Heart left ventricle (tissue), 16 donors: ENCODE measurements at regions not wholly inside any gene's neighbourhood (a gene's known extent, or its start where the extent isn't known, plus 50 kb on each side); places are given as distances from the start of the nearest gene placed in this dataset.
"Not testable (repeated sequence)": the region's sequence is repeated elsewhere in the genome, so short reads cannot be mapped to it uniquely, and the experiment has no call there.

Experiments used
- ATAC-seq, 4 donors: fragments of 200-7000 bp; cut with Tn5 transposase; one replicate each; pipeline ENCODE4 v1.9.1; 2020 to 2022; ENCODE audit warnings: moderate library complexity in 4 of 4, mild to moderate bottlenecking in 3 of 4, moderate number of reproducible peaks in 1 of 4
- DNase-seq, 5 donors: peaks; one replicate each; pipeline ENCODE4 v3.0.0-alpha.2; 2020
- H3K27ac ChIP-seq, 12 donors: fragments of 200-600 bp; sonication (generic) in 4 of 12; one replicate each; pipeline versions ENCODE4 v1.5.0 to v1.8.0; 2016 to 2022; ENCODE audit warnings: mild to moderate bottlenecking in 2 of 12
- H3K27me3 ChIP-seq, 9 donors: fragments of 200-600 bp; sonication (generic) in 2 of 9; one replicate each; pipeline versions ENCODE4 v1.5.1 to v1.8.0; 2016 to 2022; ENCODE audit warnings: mild to moderate bottlenecking in 3 of 9
- H3K36me3 ChIP-seq, 9 donors: fragments of 200-600 bp; sonication (generic) in 2 of 9; one replicate each; pipeline versions ENCODE4 v1.5.0 to v1.8.0; 2018 to 2022; ENCODE audit warnings: mild to moderate bottlenecking in 2 of 9
- H3K4me1 ChIP-seq, 12 donors: fragments of 200-600 bp; sonication (generic) in 4 of 12; one replicate each; pipeline versions ENCODE4 v1.5.0 to v1.8.0; 2016 to 2022; ENCODE audit warnings: mild to moderate bottlenecking in 3 of 12
- H3K4me3 ChIP-seq, 12 donors: fragments of 200-600 bp; sonication (generic) in 4 of 12; one replicate each; pipeline versions ENCODE4 v1.5.0 to v1.8.0; 2017 to 2022; ENCODE audit warnings: mild to moderate bottlenecking in 9 of 12, moderate library complexity in 4 of 12
- H3K9me3 ChIP-seq, 12 donors: fragments of 200-600 bp; sonication (generic) in 4 of 12; one replicate each; pipeline versions ENCODE4 v1.5.0 to v1.8.0; 2016 to 2022; ENCODE audit warnings: mild to moderate bottlenecking in 1 of 12
- WGBS, 4 donors: extraction: QIAGEN DNeasy Blood & Tissue Kit in 2 of 4; methylation state at CpG; one replicate each; pipeline versions ENCODE4 v1.1.5 to v1.1.7; 2013 to 2018; 5-methylcytosine and 5-hydroxymethylcytosine counted together
- intact Hi-C, 10 donors: fragments of 100-400 bp; cut with DNase I; formaldehyde crosslinking; loops; one replicate each; pipeline versions ENCODE4 v1.11.1 to v1.14.2; 2022
- donor health status: ischemic (EF 13 %, LVEDD 7.1; RV severe dilation, severe dysfunction).
- donor health status: healthy with polysubstance abuse.
- donor health status: DM: no; HTN: yes; CAD: no.
- donor health status: DM: no; HTN: no; CAD: no.
- donor health status: ischemic (EF 25% LVEDD 6.9; RV normal size, moderate dysfunction).
- donor health status: ischemic (EF 25% LVEDD 5.7; RV mildly dilated, moderate dysfunction).
- donor health status: healthy.
- donor health status: DM: yes; HTN: yes; CAD: no.
- donor health status: ischemic (EF 35%, LVEDD 5.7; RV mildly dilated, moderate dysfunction).
- donor health status: nonischemic (EF 11% LVEDD 7.7; RV severe dilation, severe dysfunction).
- donor health status: DM: yes; HTN: yes; CAD: no.
- donor health status: PGD.
- donor health status: ischemic (EF 29% LVEDD 5.4; RV normal size, mild dysfunction).
- donor health status: nonischemic (EF 23%, LVEDD 6.1; RV moderate dilation, normal function).

DNA sequence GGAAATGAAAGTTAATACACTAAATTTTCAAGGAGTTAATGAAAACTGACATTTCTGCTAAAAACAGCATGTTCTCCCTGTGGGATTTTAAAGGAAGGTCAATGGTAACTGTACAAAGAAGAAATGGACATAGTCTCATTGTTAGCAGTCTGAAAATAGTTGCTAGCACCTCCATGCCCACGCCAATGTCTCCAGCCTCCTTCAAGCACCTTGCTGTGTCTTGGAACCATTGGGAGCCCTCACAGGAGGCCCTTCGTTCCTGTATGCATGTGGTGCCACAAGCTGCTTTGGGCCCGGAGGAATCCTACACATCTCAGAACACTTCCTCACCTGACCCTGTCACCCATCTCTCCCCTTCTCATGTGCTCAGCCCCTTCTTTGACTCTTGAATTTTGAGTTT is 2888.1 kb downstream of the RPIA start:
- ATAC-seq, H3K4me1 ChIP-seq, DNase-seq, H3K4me3 ChIP-seq, H3K36me3 ChIP-seq, intact Hi-C loops, H3K27ac ChIP-seq: not testable (repeated sequence)
- 50 to 64% (median 61%) methylated on average over 3 of the region's 3 CpGs for WGBS, 4 donors
- peaks cover 0 to 14% (median 6%) of the 10 kb centered on the region in 12 donors for H3K9me3 ChIP-seq
- peaks cover 0 to 22% (median 0%) of the 10 kb centered on the region in 9 donors for H3K27me3 ChIP-seq

DNA sequence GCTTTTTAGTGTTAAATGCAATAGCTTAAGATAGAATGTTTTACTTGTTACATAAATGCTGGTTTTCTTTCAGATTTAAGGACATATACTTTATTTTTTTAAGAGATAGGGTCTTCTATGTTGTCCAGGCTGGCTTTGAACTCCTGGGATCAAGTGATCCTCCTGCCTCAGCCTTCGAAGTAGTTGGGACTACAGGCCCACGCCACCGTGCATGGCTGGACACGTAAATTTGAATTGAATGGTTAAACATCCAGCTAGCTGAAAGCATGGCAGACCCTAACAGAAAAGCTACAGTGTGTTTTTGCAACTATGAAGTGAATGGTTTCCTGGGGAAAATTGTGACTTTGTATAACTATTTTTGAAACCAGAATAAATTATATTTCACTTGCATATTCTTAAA is 2888.6 kb downstream of the RPIA start:
- H3K4me3 ChIP-seq, H3K36me3 ChIP-seq, H3K4me1 ChIP-seq, ATAC-seq, DNase-seq, H3K27ac ChIP-seq, intact Hi-C loops: not testable (repeated sequence)
- Histone ChIP-seq H3K9me3 (peaks cover 0 to 17% (median 6%) of the 10 kb centered on the region in 12 donors), H3K27me3 (peaks cover 0 to 22% (median 0%) of the 10 kb centered on the region in 9 donors)
- 72 to 77% (median 75%) methylated on average over 4 of the region's 4 CpGs for WGBS, 4 donors

DNA sequence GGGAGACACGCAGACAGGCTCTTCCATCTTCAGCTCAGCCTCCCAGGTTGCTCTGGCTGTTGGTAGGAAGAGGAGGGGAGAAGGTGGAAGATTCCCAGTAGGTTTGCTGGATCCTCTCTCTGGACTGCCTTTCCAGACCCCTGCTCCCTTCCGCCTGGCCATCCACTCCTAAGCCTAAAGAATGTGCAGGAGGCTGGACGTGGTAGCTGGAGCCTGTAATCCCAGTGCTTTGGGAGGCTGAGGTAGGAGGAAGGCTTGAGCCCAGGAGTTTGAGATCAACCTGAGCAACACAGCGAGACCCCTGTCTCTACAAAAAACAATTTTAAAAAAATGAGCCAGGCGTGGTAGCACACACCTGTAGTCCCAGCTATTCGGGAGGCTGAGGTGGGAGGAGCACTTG is 2895.6 kb downstream of the RPIA start:
- Histone ChIP-seq H3K27me3 (peaks cover 0 to 34% (median 11%) of the 10 kb centered on the region in 9 donors), H3K9me3 (peaks cover 0 to 21% (median 6%) of the 10 kb centered on the region in 12 donors)
- DNase-seq = peak in 1 of 5 donors; percentile 24
- intact Hi-C loops, ATAC-seq, H3K4me1 ChIP-seq, H3K4me3 ChIP-seq, H3K36me3 ChIP-seq, H3K27ac ChIP-seq: not testable (repeated sequence)
- 66 to 79% (median 76%) methylated on average over 6 of the region's 6 CpGs for WGBS, 4 donors

DNA sequence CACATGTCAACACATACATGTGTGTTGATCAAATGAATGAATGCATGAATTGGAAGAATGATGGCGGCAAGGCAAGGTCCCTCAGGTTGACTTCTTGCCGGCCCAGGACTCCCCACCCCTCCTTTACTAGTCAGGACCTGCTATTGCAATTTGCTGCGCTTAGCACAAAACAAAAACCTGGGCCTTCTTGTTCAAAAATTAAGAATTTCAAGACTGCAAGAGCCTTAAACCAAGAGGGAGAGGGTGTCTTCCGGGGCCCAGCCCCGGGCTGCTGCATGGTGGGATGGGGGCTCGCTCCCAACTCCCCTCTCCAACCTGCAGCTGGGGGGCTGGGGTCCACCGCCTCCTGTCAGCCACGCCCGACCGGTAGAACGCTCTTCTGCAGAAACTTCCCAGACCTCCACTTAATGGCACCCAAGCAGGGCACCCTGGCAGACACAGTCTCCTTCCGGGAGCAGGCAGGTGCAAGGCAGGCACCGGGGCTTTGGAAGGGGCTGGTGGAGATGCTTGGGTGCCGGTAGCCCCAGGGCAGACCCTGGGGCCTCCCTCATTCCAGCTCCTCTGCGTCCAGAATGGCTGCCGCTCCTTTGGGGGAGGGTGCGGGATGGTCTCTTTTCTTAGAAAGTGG is 2896.5 kb downstream of the RPIA start:
- ATAC-seq, H3K4me3 ChIP-seq, H3K27ac ChIP-seq, intact Hi-C loops, H3K36me3 ChIP-seq, DNase-seq, H3K4me1 ChIP-seq: not testable (repeated sequence)
- WGBS, 4 donors = 88 to 92% (median 90%) methylated on average over 17 of the region's 17 CpGs
- peaks cover 0 to 38% (median 16%) of the 10 kb centered on the region in 9 donors for H3K27me3 ChIP-seq
- H3K9me3 ChIP-seq = peaks cover 0 to 14% (median 2%) of the 10 kb centered on the region in 12 donors

DNA sequence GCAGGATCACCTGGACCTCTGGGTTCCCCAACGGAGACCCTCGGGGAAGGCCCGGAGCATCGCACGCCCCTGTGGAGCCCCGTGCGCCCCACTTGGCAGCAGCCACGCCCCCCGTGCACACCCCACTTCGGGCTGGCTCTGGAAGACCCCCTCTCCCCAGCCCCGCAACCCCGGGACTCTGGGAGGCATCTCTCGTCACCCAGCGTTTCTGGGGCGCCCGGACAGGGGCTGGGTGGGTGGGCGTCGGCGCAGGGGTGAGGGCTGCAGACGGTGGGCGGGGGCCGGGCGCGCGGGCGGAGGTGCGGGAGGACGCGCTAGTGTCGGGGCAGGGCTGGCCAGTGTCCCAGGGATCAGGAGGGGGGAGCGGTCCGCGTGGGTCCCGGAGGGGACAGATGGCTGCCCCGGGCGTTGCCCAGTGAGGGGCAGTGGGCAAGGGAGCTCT is 2897.3 kb downstream of the RPIA start:
- H3K27ac ChIP-seq, H3K4me1 ChIP-seq, ATAC-seq, H3K36me3 ChIP-seq, intact Hi-C loops, H3K4me3 ChIP-seq, H3K9me3 ChIP-seq: not testable (repeated sequence)
- 78 to 91% (median 87%) methylated on average over 36 of the region's 36 CpGs for WGBS, 4 donors
- peaks cover 0 to 38% (median 16%) of the 10 kb centered on the region in 9 donors for H3K27me3 ChIP-seq
- DNase-seq = peak in 2 of 5 donors; percentile 27 to 68

DNA sequence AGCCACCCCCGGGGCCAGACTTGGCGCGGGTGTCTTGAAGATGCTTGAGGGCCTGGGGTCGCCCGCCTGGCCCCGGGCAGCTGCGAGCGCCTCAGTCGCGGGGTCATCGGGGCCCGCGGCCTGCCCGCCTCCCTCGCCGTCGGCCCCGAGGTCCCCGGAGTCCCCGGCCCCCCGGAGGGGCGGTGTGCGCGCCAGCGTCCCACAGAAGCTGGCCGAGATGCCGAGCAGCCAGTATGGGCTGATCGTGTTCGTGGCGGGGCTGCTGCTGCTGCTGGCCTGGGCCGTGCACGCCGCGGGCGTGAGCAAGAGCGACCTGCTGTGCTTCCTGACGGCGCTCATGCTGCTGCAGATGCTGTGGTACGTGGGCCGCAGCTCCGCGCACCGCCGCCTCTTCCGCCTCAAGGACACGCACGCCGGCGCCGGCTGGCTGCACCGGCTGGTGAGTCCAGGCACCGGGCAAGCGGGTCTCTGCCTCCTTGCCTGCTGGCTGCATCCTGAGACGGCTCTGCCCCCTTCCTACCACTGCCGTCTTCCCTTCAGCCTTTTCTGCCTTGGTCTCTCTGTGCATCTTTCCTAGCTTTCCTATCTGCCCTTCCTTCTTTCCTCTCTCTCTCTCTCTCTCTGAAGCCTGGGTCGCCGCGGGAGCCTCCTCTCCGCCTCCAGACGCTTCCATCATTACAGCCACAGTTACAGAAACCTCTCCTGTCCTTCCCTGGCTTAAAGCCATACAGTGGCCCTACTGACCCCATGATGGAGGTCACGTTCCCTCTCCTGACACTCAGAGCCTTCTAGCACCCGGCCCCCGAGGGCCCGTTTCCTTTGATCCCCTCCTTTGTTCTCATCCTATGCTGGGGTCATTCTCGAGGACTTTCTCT is 2898.2 kb downstream of the RPIA start:
- H3K27ac ChIP-seq, intact Hi-C loops, H3K4me1 ChIP-seq, ATAC-seq, H3K36me3 ChIP-seq, H3K9me3 ChIP-seq: not testable (repeated sequence)
- WGBS, 4 donors = 14 to 46% (median 18%) methylated on average over 56 to 61 of the region's 65 CpGs
- peak overlapping the region in 1 of 12 donors; percentile 6 for H3K4me3 ChIP-seq
- peak in 1 of 5 donors; percentile 24 for DNase-seq
- peaks cover 0 to 38% (median 16%) of the 10 kb centered on the region in 9 donors for H3K27me3 ChIP-seq

DNA sequence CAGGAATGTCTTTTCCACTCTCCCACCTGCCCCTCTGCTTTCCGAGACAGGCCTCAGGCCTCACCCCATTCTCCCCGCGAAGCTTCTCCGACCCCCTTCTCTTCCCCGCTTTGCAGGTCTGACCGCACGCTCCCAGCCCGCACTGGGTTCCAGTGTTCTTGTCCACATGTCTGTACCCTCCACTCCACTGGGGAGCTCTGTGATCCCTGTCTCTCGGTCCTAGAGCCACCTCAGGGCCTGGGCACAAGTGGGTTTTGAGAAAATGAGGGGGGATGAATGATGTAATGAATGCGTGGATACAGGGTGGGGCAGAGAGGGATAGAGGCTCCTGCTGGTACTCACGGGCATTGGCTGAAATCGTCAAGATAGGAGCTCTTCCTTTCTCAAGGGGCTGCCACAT is 2898.9 kb downstream of the RPIA start:
- H3K4me1 ChIP-seq, ATAC-seq, H3K27ac ChIP-seq, H3K9me3 ChIP-seq, H3K4me3 ChIP-seq, DNase-seq, intact Hi-C loops, H3K36me3 ChIP-seq: not testable (repeated sequence)
- peaks cover 0 to 38% (median 16%) of the 10 kb centered on the region in 9 donors for H3K27me3 ChIP-seq
- WGBS, 4 donors = 87 to 88% (median 87%) methylated on average over 11 to 12 of the region's 12 CpGs

DNA sequence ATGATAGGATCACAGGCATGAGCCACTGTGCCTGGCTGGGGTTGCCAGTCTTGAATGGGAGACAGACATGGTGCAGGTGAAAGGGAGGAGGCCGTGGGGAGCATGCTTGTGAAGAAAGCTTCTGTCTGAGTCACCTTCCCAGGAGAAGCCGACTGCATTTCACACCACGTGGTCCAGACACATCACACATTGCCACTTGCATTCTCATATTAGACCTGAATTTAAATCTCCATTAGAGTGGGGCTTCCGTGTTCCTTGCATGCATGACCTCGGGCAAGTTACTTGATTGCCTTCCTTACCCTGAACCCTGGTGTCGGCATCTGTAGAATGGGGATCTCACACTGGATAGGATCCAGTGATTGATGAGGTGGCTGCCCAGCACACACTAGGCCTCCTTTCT is 2899.6 kb downstream of the RPIA start:
- H3K36me3 ChIP-seq, H3K9me3 ChIP-seq, H3K27ac ChIP-seq, H3K4me3 ChIP-seq, DNase-seq, intact Hi-C loops, H3K4me1 ChIP-seq, ATAC-seq: not testable (repeated sequence)
- WGBS, 4 donors = 70 to 84% (median 76%) methylated on average over 5 to 6 of the region's 6 CpGs
- peaks cover 0 to 38% (median 16%) of the 10 kb centered on the region in 9 donors for H3K27me3 ChIP-seq

DNA sequence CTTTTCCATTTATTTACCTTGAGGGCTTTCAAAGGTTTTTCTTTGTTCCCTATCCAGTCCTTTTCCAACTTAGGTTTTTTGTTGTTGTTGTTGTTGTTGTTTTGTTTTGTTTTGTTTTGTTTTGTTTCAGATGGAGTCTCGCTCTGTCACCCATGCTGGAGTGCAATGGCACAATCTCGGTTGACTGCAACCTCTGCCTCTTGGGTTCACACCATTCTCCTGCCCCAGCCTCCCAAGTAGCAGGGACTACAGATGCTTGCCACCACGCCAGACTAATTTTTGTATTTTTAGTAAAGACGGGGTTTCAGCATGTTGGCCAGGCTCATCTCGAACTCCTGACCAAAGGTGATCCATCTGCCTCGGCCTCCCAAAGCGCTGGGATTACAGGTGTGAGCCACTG is 2906.0 kb downstream of the RPIA start:
- WGBS, 4 donors = 70 to 84% (median 76%) methylated on average over 7 of the region's 7 CpGs
- H3K27ac ChIP-seq, H3K4me1 ChIP-seq, ATAC-seq, H3K36me3 ChIP-seq, intact Hi-C loops, H3K4me3 ChIP-seq, H3K9me3 ChIP-seq: not testable (repeated sequence)
- H3K27me3 ChIP-seq = peaks cover 0 to 12% (median 1%) of the 10 kb centered on the region in 9 donors
- peak in 1 of 5 donors; percentile 15 for DNase-seq

DNA sequence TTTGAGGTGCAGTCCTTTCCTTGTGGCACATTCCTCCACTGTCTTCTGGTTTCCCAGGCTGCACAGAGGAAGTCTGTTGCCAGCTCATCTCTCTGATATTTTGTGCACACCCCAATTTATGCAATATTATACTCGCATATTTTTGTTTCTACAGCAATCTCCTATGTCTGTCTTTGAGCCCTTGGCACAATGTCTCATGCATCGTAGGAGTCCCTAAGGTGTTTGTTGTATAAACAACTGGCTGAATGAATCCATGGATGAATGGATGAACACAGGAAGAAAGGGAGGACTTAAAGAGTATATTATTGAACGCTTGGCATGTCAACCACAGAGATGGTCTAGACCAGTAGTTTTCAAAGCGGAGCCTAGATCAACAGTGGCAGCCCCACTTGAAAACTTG is 2907.0 kb downstream of the RPIA start:
- H3K9me3 ChIP-seq, H3K27ac ChIP-seq, DNase-seq, intact Hi-C loops, ATAC-seq, H3K4me1 ChIP-seq, H3K4me3 ChIP-seq, H3K36me3 ChIP-seq: not testable (repeated sequence)
- peaks cover 0 to 11% (median 0%) of the 10 kb centered on the region in 9 donors for H3K27me3 ChIP-seq
- 84 to 86% (median 86%) methylated on average over 4 of the region's 4 CpGs for WGBS, 4 donors

DNA sequence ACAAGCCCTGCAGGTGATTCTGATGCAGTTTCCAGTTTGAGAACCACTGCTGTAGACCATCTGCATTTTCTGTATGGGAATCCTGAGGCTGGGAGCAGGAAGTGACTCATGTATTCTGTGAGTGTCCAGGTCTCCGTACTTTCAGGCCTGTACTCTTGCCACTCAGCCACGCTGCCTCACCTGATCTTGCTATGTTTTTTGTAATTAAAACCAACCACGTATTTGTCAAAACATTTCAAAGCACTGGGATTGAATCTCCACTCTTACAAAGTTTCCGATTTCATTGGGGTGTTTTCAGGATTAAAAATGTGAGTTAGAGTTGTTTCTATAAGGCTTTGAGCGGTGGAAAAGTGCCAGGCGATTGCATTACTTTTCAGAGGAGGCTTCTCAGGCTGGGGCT is 2907.5 kb downstream of the RPIA start:
- H3K9me3 ChIP-seq, H3K4me1 ChIP-seq, H3K27ac ChIP-seq, H3K4me3 ChIP-seq, ATAC-seq, intact Hi-C loops, H3K36me3 ChIP-seq, DNase-seq: not testable (repeated sequence)
- 70 to 74% (median 72%) methylated on average over 6 of the region's 6 CpGs for WGBS, 4 donors
- H3K27me3 ChIP-seq = peaks cover 0 to 11% (median 0%) of the 10 kb centered on the region in 9 donors
